AG09319 (cell line): ENCODE measurements at regions not wholly inside any gene's neighbourhood (a gene's known extent, or its start where the extent isn't known, plus 50 kb on each side); places are given as distances from the start of the nearest gene placed in this dataset.

Experiments
- DNase-seq: peaks from one replicate; pipeline ENCODE4 v3.0.0-alpha.2; 2010; ENCODE audit warnings: low read depth; ENCODE audit errors: extremely low read depth
- CTCF ChIP-seq: IDR thresholded peaks from 2 replicates; pipeline ENCODE4 v1.5.1; 2011; ENCODE audit warnings: low read depth, mild to moderate bottlenecking, inconsistent platforms, low read length, moderate library complexity

GRCh38 chr2:241951316-241951700 is 81.8 kb downstream of the RTP5 start:
- TF ChIP-seq CTCF = no peak
- DNase-seq = no peak

GRCh38 chr2:241951920-241952319 is 82.4 kb downstream of the RTP5 start:
- no peak for DNase-seq
- no peak for TF ChIP-seq CTCF

GRCh38 chr2:241952816-241953215 is 83.3 kb downstream of the RTP5 start:
- no peak for DNase-seq
- TF ChIP-seq CTCF = no peak

- DNase-seq = no peak
- no peak for TF ChIP-seq CTCF
Observed at GRCh38 chr2:241953324-241953928, 83.9 kb downstream of the RTP5 start.

GRCh38 chr2:241956521-241957110 is 87.1 kb downstream of the RTP5 start:
- no peak for DNase-seq
- TF ChIP-seq CTCF = no peak

GRCh38 chr2:241957276-241957675 is 87.7 kb downstream of the RTP5 start:
- no peak for DNase-seq
- no peak for TF ChIP-seq CTCF

- no peak for DNase-seq
- no peak for TF ChIP-seq CTCF
Observed at GRCh38 chr2:241958818-241959545, 89.5 kb downstream of the RTP5 start.
